ENCODE measurements at regions not wholly inside any gene's neighbourhood (a gene's known extent, or its start where the extent isn't known, plus 50 kb on each side); places are given as distances from the start of the nearest gene placed in this dataset.
"Not testable (repeated sequence)": the region's sequence is repeated elsewhere in the genome, so short reads cannot be mapped to it uniquely, and the experiment has no call there.

GRCh38 chr5:82886911-82887310, 190.3 kb downstream of the TMEM167A start:
- no peak for DNase-seq

GRCh38 chr5:82885627-82886389, 191.4 kb downstream of the TMEM167A start:
- DNase-seq, result peak in 1 of 2 donors; percentile 8

GRCh38 chr5:82884821-82885471, 192.2 kb downstream of the TMEM167A start:
- no peak for DNase-seq

- no peak for DNase-seq
Observed at GRCh38 chr5:82882316-82882715, 194.9 kb downstream of the TMEM167A start.

GRCh38 chr5:82881571-82882174, 195.5 kb downstream of the TMEM167A start:
- no peak for DNase-seq

GRCh38 chr5:82879089-82879488, 198.1 kb downstream of the TMEM167A start:
- no peak for DNase-seq

- DNase-seq, result no peak
Observed at GRCh38 chr5:82873452-82873851, 203.7 kb downstream of the TMEM167A start.

- not testable (repeated sequence) for DNase-seq
Observed at GRCh38 chr5:82872321-82873288, 204.6 kb downstream of the TMEM167A start.

GRCh38 chr5:82865625-82866024, 211.6 kb downstream of the TMEM167A start:
- no peak for DNase-seq

- no peak for DNase-seq
Observed at GRCh38 chr5:82863266-82863665, 213.9 kb downstream of the TMEM167A start.

GRCh38 chr5:82862711-82863110, 214.5 kb downstream of the TMEM167A start:
- no peak for DNase-seq

GRCh38 chr5:82862261-82862660, 214.9 kb downstream of the TMEM167A start:
- DNase-seq, result no peak

GRCh38 chr5:82861701-82862100, 215.5 kb downstream of the TMEM167A start:
- DNase-seq, result peak in 1 of 2 donors; percentile 21

- no peak for DNase-seq
Observed at GRCh38 chr5:82859451-82860140, 217.6 kb downstream of the TMEM167A start.

- no peak for DNase-seq
Observed at GRCh38 chr5:82858151-82859025, 218.8 kb downstream of the TMEM167A start.

- DNase-seq, result no peak
Observed at GRCh38 chr5:82855893-82856550, 221.2 kb downstream of the TMEM167A start.

- DNase-seq, result no peak
Observed at GRCh38 chr5:82854956-82855355, 222.2 kb downstream of the TMEM167A start.

- no peak for DNase-seq
Observed at GRCh38 chr5:82851471-82851870, 225.7 kb downstream of the TMEM167A start.

GRCh38 chr5:82850393-82850792, 226.8 kb downstream of the TMEM167A start:
- no peak for DNase-seq

GRCh38 chr5:82849885-82850284, 227.3 kb downstream of the TMEM167A start:
- DNase-seq, result no peak
